22Rv1 (cell line): ENCODE measurements at regions not wholly inside any gene's neighbourhood (a gene's known extent, or its start where the extent isn't known, plus 50 kb on each side); places are given as distances from the start of the nearest gene placed in this dataset.
"Not testable (repeated sequence)": the region's sequence is repeated elsewhere in the genome, so short reads cannot be mapped to it uniquely, and the experiment has no call there.

Source experiments
- H3K27ac ChIP-seq: fragments of 450-650 bp; 2 replicates; pipeline ENCODE4 v1.5.1; 2017
- CTCF ChIP-seq: fragments of 450-650 bp; IDR thresholded peaks from 2 replicates; pipeline ENCODE4 v1.5.1; 2017; ENCODE audit warnings: mild to moderate bottlenecking
- ZFX ChIP-seq: fragments of 450-650 bp; IDR thresholded peaks from 2 replicates; pipeline ENCODE4 v1.6.1; 2017; ENCODE audit warnings: antibody characterized with exemption, borderline replicate concordance

- no peak overlapping the region for H3K27ac ChIP-seq
These were observed 127.5 kb downstream of the VPREB1 start for GRCh38 chr22:22372086-22372485.

GRCh38 chr22:22374163-22374562 lies 129.6 kb downstream of the VPREB1 start:
- no peak for TF ChIP-seq ZFX
- TF ChIP-seq CTCF = no peak
- no peak overlapping the region for H3K27ac ChIP-seq

More at GRCh38 chr22:22372086-22372485, 127.5 kb downstream of the VPREB1 start:
- TF ChIP-seq ZFX (no peak), CTCF (no peak)

GRCh38 chr22:22374579-22374978 lies 130.0 kb downstream of the VPREB1 start:
- H3K27ac ChIP-seq = no peak overlapping the region
- TF ChIP-seq CTCF = no peak
- no peak for TF ChIP-seq ZFX

GRCh38 chr22:22375576-22376351 lies 131.2 kb downstream of the VPREB1 start:
- no peak overlapping the region for H3K27ac ChIP-seq
- TF ChIP-seq ZFX (no peak), CTCF (no peak)

- H3K27ac ChIP-seq = no peak overlapping the region
- TF ChIP-seq CTCF (no peak), ZFX (no peak)
These were observed 131.7 kb downstream of the VPREB1 start for GRCh38 chr22:22376352-22376706.

GRCh38 chr22:22376884-22377283 lies 131.7 kb downstream of the ZNF280B start:
- H3K27ac ChIP-seq = not testable (repeated sequence)

GRCh38 chr22:22377335-22377734 lies 131.2 kb downstream of the ZNF280B start:
- no peak overlapping the region for H3K27ac ChIP-seq
- TF ChIP-seq CTCF (no peak), ZFX (no peak)
